K562 (cell line): ENCODE measurements at regions not wholly inside any gene's neighbourhood (a gene's known extent, or its start where the extent isn't known, plus 50 kb on each side); places are given as distances from the start of the nearest gene placed in this dataset.

ENCODE experiments used
- ATAC-seq: fragments of 200-7000 bp; cut with Tn5 transposase; 3 replicates; pipeline ENCODE4 v1.9.1; 2020; ENCODE audit warnings: moderate library complexity
- BruUV-seq: library from RNA; stranded (reverse); fragments of 400-500 nt; replicated peaks from 2 replicates; lab custom pipeline; 2021; lab: Mats Ljungman, UMichigan
- CTCF ChIA-PET: fragments of 300-600 bp; formaldehyde crosslinking; extraction: SDS; loops from one replicate; lab custom pipeline; 2021; ENCODE audit warnings: low intra/inter-chr PET ratio; lab: Yijun Ruan, JAX
- POLR2A ChIA-PET: fragments of 300-600, 350-650 bp; sonication (Branson Sonifier 250); formaldehyde crosslinking; extraction: SDS; loops from one replicate; lab custom pipeline; 2021; ENCODE audit warnings: antibody characterized with exemption, inconsistent platforms; lab: Yijun Ruan, JAX
- DNase-seq, 4 experiments: peaks; one replicate each; pipeline versions ENCODE4 v3.0.0 to v3.0.0-alpha.2; 2011 to 2018; ENCODE audit warnings: low spot score in 3 of 4, mixed read lengths in 3 of 4; ENCODE audit errors: extremely low read depth in 1 of 4
- FAIRE-seq: peaks from 2 replicates; lab custom pipeline; 2011; peaks lifted over from hg19 to GRCh38; lab: Jason Lieb, UNC
- H2AFZ ChIP-seq: 2 replicates; pipeline ENCODE4 v1.6.0; 2011; ENCODE audit warnings: low read depth, low read length, control low read depth, inconsistent platforms
- H3K27ac ChIP-seq: fragments of 200-600 bp; 3 replicates; pipeline ENCODE4 v1.8.0; 2011; ENCODE audit warnings: low read depth, mild to moderate bottlenecking, control low read depth, inconsistent platforms, low read length, moderate library complexity, mixed read lengths; ENCODE audit errors: extremely low read depth
- H3K27me3 ChIP-seq, 2 experiments: fragments of 300-600 bp in 1 of 2; 2 replicates in 1 of 2; 3 replicates in 1 of 2; pipeline versions ENCODE4 v1.6.0 to v1.8.0; 2011; ENCODE audit warnings: inconsistent platforms in 2 of 2, low read length in 2 of 2, mild to moderate bottlenecking in 1 of 2, mixed read lengths in 1 of 2, moderate library complexity in 1 of 2; ENCODE audit not compliant: control insufficient read depth in 2 of 2, insufficient read depth in 2 of 2
- H3K36me3 ChIP-seq: fragments of 300-600 bp; 3 replicates; pipeline ENCODE4 v1.8.0; 2011; ENCODE audit warnings: mild to moderate bottlenecking, low read length, inconsistent platforms; ENCODE audit not compliant: control insufficient read depth, insufficient read depth
- H3K4me1 ChIP-seq, 2 experiments: fragments of 200-600 bp in 1 of 2; replicated peaks in 1 of 2; 2 replicates in 1 of 2; 3 replicates in 1 of 2; pipeline versions ENCODE4 v1.5.1 to v1.8.0; 2011; ENCODE audit warnings: inconsistent platforms in 2 of 2, low read length in 2 of 2, mild to moderate bottlenecking in 1 of 2, mixed read lengths in 1 of 2, moderate library complexity in 1 of 2; ENCODE audit not compliant: control insufficient read depth in 2 of 2, insufficient read depth in 2 of 2
- H3K4me2 ChIP-seq: 2 replicates; pipeline ENCODE4 v1.6.1; 2011; ENCODE audit warnings: low read length, control low read depth, inconsistent platforms, mixed read lengths; ENCODE audit not compliant: insufficient read depth
- H3K4me3 ChIP-seq: fragments of 200-600 bp; sonication (generic), shearing (Covaris generic); 2 replicates; pipeline ENCODE4 v1.5.1; 2016; ENCODE audit warnings: control low read depth, inconsistent platforms
- H3K79me2 ChIP-seq: fragments of 200-600 bp; 3 replicates; pipeline ENCODE4 v1.8.0; 2011; ENCODE audit warnings: low read length, inconsistent platforms; ENCODE audit not compliant: control insufficient read depth, insufficient read depth
- H3K9ac ChIP-seq, 2 experiments: 2 replicates each; pipeline versions ENCODE4 v1.6.0 to v1.6.1; 2011; ENCODE audit warnings: low read depth in 2 of 2, low read length in 2 of 2, control low read depth in 1 of 2, inconsistent platforms in 1 of 2, mild to moderate bottlenecking in 1 of 2, mixed read lengths in 1 of 2; ENCODE audit not compliant: insufficient read depth in 1 of 2
- H3K9me1 ChIP-seq: one replicate; pipeline ENCODE4 v1.6.0; 2011; ENCODE audit warnings: inconsistent platforms, mild to moderate bottlenecking, low read length, moderate library complexity; ENCODE audit not compliant: control insufficient read depth, insufficient read depth
- H3K9me3 ChIP-seq: replicated peaks from 2 replicates; pipeline ENCODE4 v1.5.1; 2011; ENCODE audit warnings: low read depth, low read length, inconsistent platforms; ENCODE audit not compliant: control insufficient read depth, insufficient read depth
- H4K20me1 ChIP-seq: replicated peaks from 2 replicates; pipeline ENCODE4 v1.6.1; 2011; ENCODE audit warnings: low read length, inconsistent platforms, mixed read lengths; ENCODE audit not compliant: control insufficient read depth, insufficient read depth
- L3MBTL2 ChIP-seq: fragments of 450-650 bp; IDR thresholded peaks from 2 replicates; pipeline ENCODE4 v1.6.1; 2016; ENCODE audit warnings: mild to moderate bottlenecking, moderate library complexity
- NEUROD1 ChIP-seq: fragments of 150-350 bp; IDR thresholded peaks from 2 replicates; pipeline ENCODE4 v1.6.1; 2014; ENCODE audit warnings: borderline replicate concordance, low read length, low read depth; ENCODE audit not compliant: partially characterized antibody
- PTTG1 ChIP-seq: fragments of 450-650 bp; IDR thresholded peaks from 2 replicates; pipeline ENCODE4 v1.6.1; 2016; ENCODE audit warnings: low read depth, mild to moderate bottlenecking, missing genetic modification characterization, missing compliant biosample characterization
- SIRT6 ChIP-seq: IDR thresholded peaks from one replicate; pipeline ENCODE4 v1.6.1; 2012; ENCODE audit warnings: low read depth, mild to moderate bottlenecking, control low read depth, inconsistent platforms, low read length, moderate library complexity
- ZC3H11A ChIP-seq: IDR thresholded peaks from 2 replicates; pipeline ENCODE4 v1.6.1; 2012; ENCODE audit warnings: low read depth, low read length, improper control_type of control experiment
- ZNF175 ChIP-seq: fragments of 200-800 bp; sonication (Bioruptor generic); IDR thresholded peaks from 2 replicates; pipeline ENCODE4 v1.6.1; 2016; ENCODE audit warnings: low read depth, mild to moderate bottlenecking, missing genetic modification characterization, missing compliant biosample characterization
- ZNF232 ChIP-seq: sonication (generic); formaldehyde crosslinking; IDR thresholded peaks from 2 replicates; pipeline ENCODE4 v1.8.0; 2022; ENCODE audit warnings: mild to moderate bottlenecking, missing genetic modification reagents
- ZNF57 ChIP-seq: fragments of 450-650 bp; formaldehyde crosslinking; IDR thresholded peaks from 2 replicates; pipeline ENCODE4 v1.4.0; 2020; ENCODE audit warnings: mild to moderate bottlenecking, moderate library complexity
- WGBS: fragments of 100-300 bp; shearing (Covaris generic); methylation state at CpG from one replicate; pipeline ENCODE4 v1.1.6; 2016; ENCODE audit warnings: low coverage, mixed read lengths; ENCODE audit not compliant: insufficient coverage; ENCODE audit errors: missing lambda C conversion rate; 5-methylcytosine and 5-hydroxymethylcytosine counted together
- in situ Hi-C: fragments of 300-500 bp; cut with MboI; formaldehyde crosslinking; loops from 4 replicates; pipeline ENCODE4 v1.15.0; 2018; ENCODE audit warnings: inconsistent platforms, mixed read lengths
- intact Hi-C: fragments of 100-400 bp; cut with micrococcal nuclease; formaldehyde crosslinking; loops from 2 replicates; pipeline ENCODE4 v1.14.2; 2022
- TF ChIP-seq, protein P1 (sequence below): fragments of 200-800 bp; sonication (Bioruptor generic); IDR thresholded peaks from 2 replicates; pipeline ENCODE4 v1.6.1; 2017; ENCODE audit warnings: missing genetic modification characterization, missing compliant biosample characterization
- TF ChIP-seq, protein P2 (sequence below): fragments of 250-450 bp; sonication (Bioruptor Pico); IDR thresholded peaks from 2 replicates; pipeline ENCODE4 v1.8.0; 2021; ENCODE audit warnings: moderate library complexity, mild to moderate bottlenecking, inconsistent platforms
- TF ChIP-seq, protein P3 (sequence below): sonication (generic); formaldehyde crosslinking; IDR thresholded peaks from 2 replicates; pipeline ENCODE4 v1.8.1; 2023; ENCODE audit warnings: missing genetic modification reagents, mild to moderate bottlenecking, borderline replicate concordance

DNA sequence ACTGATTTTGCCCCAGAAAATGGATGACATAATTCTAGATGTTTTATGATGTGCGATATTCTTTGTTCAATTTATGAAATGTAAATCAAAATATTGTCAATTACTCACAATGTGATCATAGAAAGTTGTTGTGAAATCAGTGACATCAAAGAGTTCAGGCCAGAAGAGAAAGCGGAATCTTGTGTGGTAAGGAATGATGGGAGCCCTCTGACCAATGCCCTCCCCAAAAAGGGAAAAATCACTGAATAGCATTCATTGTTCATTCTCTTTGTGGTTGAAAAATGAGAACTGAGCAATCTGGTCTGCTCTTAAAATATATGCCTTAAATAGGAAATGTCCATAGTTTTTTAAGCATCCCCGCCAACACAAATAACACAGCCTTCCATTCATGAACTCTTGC, 247.1 kb upstream of the GRIK2 start:
- DNase-seq (no peak), FAIRE-seq (no peak), ATAC-seq (no peak)
- no peaks in the 10 kb centered on the region for H3K36me3 ChIP-seq
- no peaks in the 10 kb centered on the region for H3K9me1 ChIP-seq
- H3K27me3 ChIP-seq: no peaks in the 10 kb centered on the region
- no peaks in the 10 kb centered on the region for H3K79me2 ChIP-seq
- H3K9me3 ChIP-seq: no peaks in the 10 kb centered on the region
- H3K4me2 ChIP-seq: no peak overlapping the region
- no peak overlapping the region for H2AFZ ChIP-seq
- in situ Hi-C loops (no loop called here), intact Hi-C loops (no loop called here)
- ChIA-PET CTCF (no interaction called here), POLR2A (interaction anchor here (0.6 kb wide), 1 partner anchor 17 kb away, joined by 3 read pairs; no protein-coding TSS in a partner anchor)
- no peak overlapping the region for H3K27ac ChIP-seq
- no peaks in the 10 kb centered on the region for H3K4me1 ChIP-seq
- no peak overlapping the region for H3K4me3 ChIP-seq
- H3K9ac ChIP-seq: no peak overlapping the region
- no TSS peak for BruUV-seq
- 2% methylated on average over 3 of the region's 3 CpGs for WGBS
- TF ChIP-seq, protein P1, sequence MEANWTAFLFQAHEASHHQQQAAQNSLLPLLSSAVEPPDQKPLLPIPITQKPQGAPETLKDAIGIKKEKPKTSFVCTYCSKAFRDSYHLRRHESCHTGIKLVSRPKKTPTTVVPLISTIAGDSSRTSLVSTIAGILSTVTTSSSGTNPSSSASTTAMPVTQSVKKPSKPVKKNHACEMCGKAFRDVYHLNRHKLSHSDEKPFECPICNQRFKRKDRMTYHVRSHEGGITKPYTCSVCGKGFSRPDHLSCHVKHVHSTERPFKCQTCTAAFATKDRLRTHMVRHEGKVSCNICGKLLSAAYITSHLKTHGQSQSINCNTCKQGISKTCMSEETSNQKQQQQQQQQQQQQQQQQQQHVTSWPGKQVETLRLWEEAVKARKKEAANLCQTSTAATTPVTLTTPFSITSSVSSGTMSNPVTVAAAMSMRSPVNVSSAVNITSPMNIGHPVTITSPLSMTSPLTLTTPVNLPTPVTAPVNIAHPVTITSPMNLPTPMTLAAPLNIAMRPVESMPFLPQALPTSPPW: no peak
- TF ChIP-seq SIRT6: no peak
- H4K20me1 ChIP-seq: no peaks in the 10 kb centered on the region

DNA sequence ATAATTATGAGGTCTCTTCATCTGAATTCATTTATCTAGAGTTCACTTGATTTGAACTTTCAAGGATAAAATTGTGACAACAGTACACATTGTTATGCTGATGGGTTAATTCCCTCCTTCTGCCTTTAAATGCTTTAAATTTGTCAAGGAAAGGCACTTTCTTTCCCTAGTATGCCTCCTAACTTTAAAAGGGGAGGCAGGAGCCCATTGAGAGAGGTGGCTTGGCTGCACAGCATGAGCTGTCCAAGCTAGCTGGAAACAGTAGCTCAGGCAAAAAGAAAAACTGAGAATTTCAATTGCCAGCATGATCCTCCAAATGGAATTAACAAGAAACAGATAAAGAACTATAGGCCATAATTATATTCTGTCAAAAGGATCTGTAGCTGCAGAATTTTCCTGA, 243.3 kb upstream of the GRIK2 start:
- ATAC-seq (no peak), DNase-seq (no peak), FAIRE-seq (no peak)
- Histone ChIP-seq H3K9me1 (no peaks in the 10 kb centered on the region), H4K20me1 (no peaks in the 10 kb centered on the region), H3K27ac (no peak overlapping the region), H3K36me3 (no peaks in the 10 kb centered on the region), H3K4me2 (no peak overlapping the region), H3K79me2 (no peaks in the 10 kb centered on the region), H3K9me3 (no peaks in the 10 kb centered on the region), H3K9ac (no peak overlapping the region), H3K27me3 (no peaks in the 10 kb centered on the region), H2AFZ (no peak overlapping the region), H3K4me3 (no peak overlapping the region), H3K4me1 (no peaks in the 10 kb centered on the region)
- no TSS peak for BruUV-seq
- in situ Hi-C loops: no loop called here
- ChIA-PET CTCF (no interaction called here), POLR2A (no interaction called here)
- intact Hi-C loops: no loop called here
- no peak for TF ChIP-seq ZNF175 (CRISPR knock-in tag)
- no peak for TF ChIP-seq ZNF57
- TF ChIP-seq PTTG1: no peak
- no peak for TF ChIP-seq ZNF232 (CRISPR knock-in tag)
- no peak for TF ChIP-seq L3MBTL2
- no peak for TF ChIP-seq ZC3H11A
- TF ChIP-seq NEUROD1: no peak
- TF ChIP-seq, protein P2, sequence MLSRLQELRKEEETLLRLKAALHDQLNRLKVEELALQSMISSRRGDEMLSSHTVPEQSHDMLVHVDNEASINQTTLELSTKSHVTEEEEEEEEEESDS: no peak
- TF ChIP-seq, protein P3, sequence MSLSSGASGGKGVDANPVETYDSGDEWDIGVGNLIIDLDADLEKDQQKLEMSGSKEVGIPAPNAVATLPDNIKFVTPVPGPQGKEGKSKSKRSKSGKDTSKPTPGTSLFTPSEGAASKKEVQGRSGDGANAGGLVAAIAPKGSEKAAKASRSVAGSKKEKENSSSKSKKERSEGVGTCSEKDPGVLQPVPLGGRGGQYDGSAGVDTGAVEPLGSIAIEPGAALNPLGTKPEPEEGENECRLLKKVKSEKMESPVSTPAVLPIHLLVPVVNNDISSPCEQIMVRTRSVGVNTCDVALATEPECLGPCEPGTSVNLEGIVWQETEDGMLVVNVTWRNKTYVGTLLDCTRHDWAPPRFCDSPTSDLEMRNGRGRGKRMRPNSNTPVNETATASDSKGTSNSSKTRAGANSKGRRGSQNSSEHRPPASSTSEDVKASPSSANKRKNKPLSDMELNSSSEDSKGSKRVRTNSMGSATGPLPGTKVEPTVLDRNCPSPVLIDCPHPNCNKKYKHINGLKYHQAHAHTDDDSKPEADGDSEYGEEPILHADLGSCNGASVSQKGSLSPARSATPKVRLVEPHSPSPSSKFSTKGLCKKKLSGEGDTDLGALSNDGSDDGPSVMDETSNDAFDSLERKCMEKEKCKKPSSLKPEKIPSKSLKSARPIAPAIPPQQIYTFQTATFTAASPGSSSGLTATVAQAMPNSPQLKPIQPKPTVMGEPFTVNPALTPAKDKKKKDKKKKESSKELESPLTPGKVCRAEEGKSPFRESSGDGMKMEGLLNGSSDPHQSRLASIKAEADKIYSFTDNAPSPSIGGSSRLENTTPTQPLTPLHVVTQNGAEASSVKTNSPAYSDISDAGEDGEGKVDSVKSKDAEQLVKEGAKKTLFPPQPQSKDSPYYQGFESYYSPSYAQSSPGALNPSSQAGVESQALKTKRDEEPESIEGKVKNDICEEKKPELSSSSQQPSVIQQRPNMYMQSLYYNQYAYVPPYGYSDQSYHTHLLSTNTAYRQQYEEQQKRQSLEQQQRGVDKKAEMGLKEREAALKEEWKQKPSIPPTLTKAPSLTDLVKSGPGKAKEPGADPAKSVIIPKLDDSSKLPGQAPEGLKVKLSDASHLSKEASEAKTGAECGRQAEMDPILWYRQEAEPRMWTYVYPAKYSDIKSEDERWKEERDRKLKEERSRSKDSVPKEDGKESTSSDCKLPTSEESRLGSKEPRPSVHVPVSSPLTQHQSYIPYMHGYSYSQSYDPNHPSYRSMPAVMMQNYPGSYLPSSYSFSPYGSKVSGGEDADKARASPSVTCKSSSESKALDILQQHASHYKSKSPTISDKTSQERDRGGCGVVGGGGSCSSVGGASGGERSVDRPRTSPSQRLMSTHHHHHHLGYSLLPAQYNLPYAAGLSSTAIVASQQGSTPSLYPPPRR (CRISPR knock-in tag): no peak
